HG02938 (cell line): ENCODE measurements at regions not wholly inside any gene's neighbourhood (a gene's known extent, or its start where the extent isn't known, plus 50 kb on each side); places are given as distances from the start of the nearest gene placed in this dataset.

ENCODE experiments used
- ATAC-seq: cut with Tn5 transposase; IDR thresholded peaks from one replicate; pipeline ENCODE4 v1.9.1; 2021; ENCODE audit warnings: mild to moderate bottlenecking, moderate library complexity; ENCODE audit not compliant: unreplicated experiment

- no peak for ATAC-seq
These were observed 481.6 kb downstream of the LPIN1 start for GRCh38 chr2:12227941-12228608.

GRCh38 chr2:12231288-12231687 is 484.9 kb downstream of the LPIN1 start:
- no peak for ATAC-seq

DNA sequence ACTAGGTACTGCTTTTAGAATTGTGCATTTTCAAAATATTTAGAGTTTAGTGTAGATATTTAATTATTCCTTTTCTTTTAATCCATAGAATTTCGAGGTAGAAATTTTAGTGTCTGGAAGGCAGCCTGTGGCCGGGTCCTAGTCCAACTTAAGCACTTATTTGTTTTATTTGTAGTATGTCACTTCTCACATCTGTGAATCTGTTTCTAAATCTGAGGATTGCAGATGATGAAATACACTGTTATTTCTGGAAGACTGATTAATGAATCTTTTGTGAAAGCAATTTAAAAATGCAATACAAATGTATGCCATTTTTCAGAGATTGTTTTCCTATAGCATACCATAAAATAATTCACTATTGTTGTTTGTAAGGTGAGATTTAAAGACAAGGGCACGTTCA is 483.9 kb upstream of the TRIB2 start:
- ATAC-seq: no peak

GRCh38 chr2:12236136-12236844 is 480.4 kb upstream of the TRIB2 start:
- ATAC-seq: no peak

- ATAC-seq: no peak
These were observed 476.5 kb upstream of the TRIB2 start for GRCh38 chr2:12240206-12240605.

GRCh38 chr2:12243381-12243780 is 473.4 kb upstream of the TRIB2 start:
- no peak for ATAC-seq

- ATAC-seq: no peak
These were observed 472.7 kb upstream of the TRIB2 start for GRCh38 chr2:12244070-12244469.

DNA sequence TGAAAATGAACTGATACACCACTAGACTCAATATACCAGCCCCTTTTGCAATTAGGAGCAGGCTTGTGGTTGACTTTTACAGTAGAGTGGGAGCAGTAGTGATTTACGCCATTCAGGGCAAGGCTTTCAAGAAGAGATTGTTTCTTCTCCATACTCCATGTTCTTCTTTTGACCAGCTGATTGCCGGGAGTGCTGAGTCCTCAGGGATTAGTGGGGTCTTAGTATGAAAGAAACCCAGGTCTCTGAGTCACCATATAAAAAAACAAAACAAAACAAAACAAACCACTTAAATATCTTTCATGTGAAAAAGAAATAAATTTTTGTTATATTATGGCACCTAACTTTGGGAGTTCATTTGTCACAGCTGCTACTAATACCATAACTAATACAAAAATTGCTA is 465.6 kb upstream of the TRIB2 start:
- ATAC-seq: no peak

- ATAC-seq: no peak
These were observed 465.0 kb upstream of the TRIB2 start for GRCh38 chr2:12251749-12252148.

GRCh38 chr2:12253167-12253778 is 463.5 kb upstream of the TRIB2 start:
- ATAC-seq: no peak

GRCh38 chr2:12254280-12254860 is 462.4 kb upstream of the TRIB2 start:
- ATAC-seq: no peak

- ATAC-seq: no peak
These were observed 460.5 kb upstream of the TRIB2 start for GRCh38 chr2:12256206-12256605.

DNA sequence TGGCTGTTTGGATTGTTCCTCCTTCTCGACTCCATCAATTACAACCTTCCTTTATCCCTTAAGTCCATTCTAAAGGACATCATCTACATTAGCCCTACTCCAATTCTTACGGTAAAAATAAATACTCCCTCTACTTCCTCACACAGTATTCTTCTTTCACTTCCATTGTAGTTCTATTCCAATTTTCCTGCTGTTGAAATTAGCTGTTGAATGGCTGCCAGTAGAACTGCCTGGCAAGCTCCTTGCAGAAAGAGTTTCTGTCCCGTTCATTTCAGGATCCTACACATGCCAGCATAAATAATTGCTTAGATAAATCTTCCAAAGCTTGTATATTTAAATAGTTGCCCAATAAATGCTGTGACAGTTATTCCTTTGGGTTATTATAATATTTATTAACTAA is 459.3 kb upstream of the TRIB2 start:
- ATAC-seq: no peak

DNA sequence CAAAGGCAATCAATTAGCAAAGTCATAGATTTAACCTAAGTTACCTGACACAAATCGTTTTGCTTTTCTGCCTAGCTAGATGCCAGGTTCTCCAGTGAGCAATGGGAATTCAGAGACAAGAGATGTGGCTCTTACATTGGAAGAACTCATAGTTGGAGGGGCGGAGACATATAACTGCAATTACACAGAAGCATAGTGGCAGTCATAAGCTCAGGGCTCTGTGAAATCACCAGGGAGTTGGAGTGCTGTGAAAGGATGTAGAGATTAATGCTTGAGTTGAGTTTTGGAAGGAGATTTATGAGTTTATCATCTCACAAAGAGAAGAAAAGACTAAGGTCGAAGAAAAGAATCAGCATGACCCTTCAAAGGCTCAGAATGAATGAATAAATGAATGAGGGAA is 457.2 kb upstream of the TRIB2 start:
- ATAC-seq: no peak

DNA sequence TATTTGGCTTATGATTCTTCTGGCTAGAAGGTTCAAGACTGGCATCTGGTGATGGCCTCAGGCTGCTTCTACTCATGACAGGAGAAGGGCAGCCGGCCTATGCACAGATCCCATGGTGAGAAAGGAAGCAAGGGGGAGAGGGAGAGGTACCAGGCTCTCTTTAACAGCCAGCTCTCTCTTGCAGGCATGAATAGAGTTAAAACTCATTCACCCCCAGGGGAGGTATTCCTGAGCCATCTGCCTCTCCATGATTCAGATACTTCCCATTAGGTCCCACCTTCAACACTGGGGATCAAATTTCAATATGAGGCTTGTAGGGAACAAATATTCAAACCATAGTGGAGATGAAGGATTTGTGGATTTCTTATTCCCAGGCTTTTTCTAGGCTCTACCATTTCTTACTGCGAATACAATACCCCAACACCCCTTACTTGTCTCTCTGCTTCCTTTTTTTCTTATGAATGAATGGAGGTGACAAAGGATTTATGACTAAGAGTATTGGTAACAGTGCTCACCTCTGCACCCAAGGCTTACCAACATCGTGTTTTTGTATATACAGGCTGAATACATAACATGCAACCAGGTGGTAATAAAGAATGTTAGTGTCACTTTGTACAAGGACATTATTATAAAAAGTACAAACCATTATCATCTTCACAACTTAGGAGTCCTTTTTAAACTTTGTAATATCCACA is 454.6 kb upstream of the TRIB2 start:
- peak; percentile 18 for ATAC-seq

GRCh38 chr2:12262681-12263436 is 453.9 kb upstream of the TRIB2 start:
- ATAC-seq: peak; percentile 66

GRCh38 chr2:12263730-12264129 is 453.0 kb upstream of the TRIB2 start:
- no peak for ATAC-seq

GRCh38 chr2:12264146-12264545 is 452.6 kb upstream of the TRIB2 start:
- no peak for ATAC-seq

GRCh38 chr2:12265646-12266045 is 451.1 kb upstream of the TRIB2 start:
- no peak for ATAC-seq

- ATAC-seq: no peak
These were observed 449.7 kb upstream of the TRIB2 start for GRCh38 chr2:12267042-12267441.
